ENCODE measurements at regions not wholly inside any gene's neighbourhood (a gene's known extent, or its start where the extent isn't known, plus 50 kb on each side); places are given as distances from the start of the nearest gene placed in this dataset.

- no peak for TF ChIP-seq POLR2A (IDR thresholded peaks at IDR 0.05)
- TF ChIP-seq CTCF (IDR thresholded peaks at IDR 0.05) = no peak
Observed at GRCh38 chr5:93868851-93869250, 127.5 kb upstream of the POU5F2 start.
